ENCODE measurements at regions not wholly inside any gene's neighbourhood (a gene's known extent, or its start where the extent isn't known, plus 50 kb on each side); places are given as distances from the start of the nearest gene placed in this dataset.

DNA sequence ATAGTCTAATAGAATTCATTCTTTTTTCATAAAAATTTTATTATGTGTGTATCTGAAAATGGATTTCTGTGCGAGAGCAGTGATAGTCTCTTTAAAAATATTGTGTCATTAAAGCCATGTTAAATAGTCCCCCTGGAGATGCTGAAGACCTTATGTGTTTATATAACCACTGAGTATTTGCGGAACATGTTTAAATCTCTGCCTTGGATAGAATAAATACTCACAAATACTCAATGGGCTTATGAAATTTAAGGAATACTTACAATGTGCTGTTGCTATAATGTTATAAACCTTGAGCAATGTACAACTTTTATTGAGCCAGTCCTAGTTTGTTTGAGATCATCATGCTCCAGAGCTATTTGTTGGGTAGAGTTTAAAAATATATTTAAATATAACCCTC lies 226.0 kb downstream of the SNAPC1 start:
- no peak for DNase-seq (ENCODE audit: low spot score in 2 of 2)
- Histone ChIP-seq H3K9me3 (no peaks in the 10 kb centered on the region), H3K36me3 (no peaks in the 10 kb centered on the region), H3K4me1 (no peaks in the 10 kb centered on the region), H3K4me3 (no peak overlapping the region), H3K27ac (no peak overlapping the region), H3K27me3 (no peaks in the 10 kb centered on the region)
- no peak for TF ChIP-seq EP300 (IDR thresholded peaks at IDR 0.05)
- WGBS, 2 donors: 59 to 75% methylated on average over 2 of the region's 2 CpGs

DNA sequence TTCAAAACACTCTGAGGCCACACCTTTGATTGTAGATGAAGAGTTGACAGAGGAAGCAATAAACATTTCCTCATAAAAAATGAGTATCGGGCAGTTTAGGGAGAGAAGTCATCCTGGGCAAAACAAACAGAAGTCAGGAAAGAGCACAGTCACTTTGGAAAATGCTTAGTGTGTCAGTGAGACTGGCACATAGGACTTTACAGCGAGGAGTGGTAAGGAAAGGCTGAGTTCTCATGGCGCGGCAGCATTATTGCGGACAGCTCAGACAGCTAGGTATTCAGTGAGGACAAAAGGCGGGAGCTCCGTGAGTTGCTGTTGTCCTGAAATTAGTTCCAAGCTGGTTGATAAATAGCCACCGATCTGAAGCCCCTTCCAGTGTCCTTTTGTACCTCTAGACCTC lies 229.9 kb downstream of the SNAPC1 start:
- 47 to 57% methylated on average over 8 of the region's 8 CpGs for WGBS, 2 donors
- H3K27me3 ChIP-seq: no peaks in the 10 kb centered on the region
- no peak overlapping the region for H3K27ac ChIP-seq
- H3K4me3 ChIP-seq: no peak overlapping the region
- no peaks in the 10 kb centered on the region for H3K36me3 ChIP-seq
- H3K4me1 ChIP-seq: no peaks in the 10 kb centered on the region
- no peaks in the 10 kb centered on the region for H3K9me3 ChIP-seq
- DNase-seq (ENCODE audit: low spot score in 2 of 2): no peak
- no peak for TF ChIP-seq POLR2A (IDR thresholded peaks at IDR 0.05)
- TF ChIP-seq, protein P1, sequence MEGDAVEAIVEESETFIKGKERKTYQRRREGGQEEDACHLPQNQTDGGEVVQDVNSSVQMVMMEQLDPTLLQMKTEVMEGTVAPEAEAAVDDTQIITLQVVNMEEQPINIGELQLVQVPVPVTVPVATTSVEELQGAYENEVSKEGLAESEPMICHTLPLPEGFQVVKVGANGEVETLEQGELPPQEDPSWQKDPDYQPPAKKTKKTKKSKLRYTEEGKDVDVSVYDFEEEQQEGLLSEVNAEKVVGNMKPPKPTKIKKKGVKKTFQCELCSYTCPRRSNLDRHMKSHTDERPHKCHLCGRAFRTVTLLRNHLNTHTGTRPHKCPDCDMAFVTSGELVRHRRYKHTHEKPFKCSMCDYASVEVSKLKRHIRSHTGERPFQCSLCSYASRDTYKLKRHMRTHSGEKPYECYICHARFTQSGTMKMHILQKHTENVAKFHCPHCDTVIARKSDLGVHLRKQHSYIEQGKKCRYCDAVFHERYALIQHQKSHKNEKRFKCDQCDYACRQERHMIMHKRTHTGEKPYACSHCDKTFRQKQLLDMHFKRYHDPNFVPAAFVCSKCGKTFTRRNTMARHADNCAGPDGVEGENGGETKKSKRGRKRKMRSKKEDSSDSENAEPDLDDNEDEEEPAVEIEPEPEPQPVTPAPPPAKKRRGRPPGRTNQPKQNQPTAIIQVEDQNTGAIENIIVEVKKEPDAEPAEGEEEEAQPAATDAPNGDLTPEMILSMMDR (IDR thresholded peaks at IDR 0.05): no peak
- TF ChIP-seq EP300 (IDR thresholded peaks at IDR 0.05): no peak

DNA sequence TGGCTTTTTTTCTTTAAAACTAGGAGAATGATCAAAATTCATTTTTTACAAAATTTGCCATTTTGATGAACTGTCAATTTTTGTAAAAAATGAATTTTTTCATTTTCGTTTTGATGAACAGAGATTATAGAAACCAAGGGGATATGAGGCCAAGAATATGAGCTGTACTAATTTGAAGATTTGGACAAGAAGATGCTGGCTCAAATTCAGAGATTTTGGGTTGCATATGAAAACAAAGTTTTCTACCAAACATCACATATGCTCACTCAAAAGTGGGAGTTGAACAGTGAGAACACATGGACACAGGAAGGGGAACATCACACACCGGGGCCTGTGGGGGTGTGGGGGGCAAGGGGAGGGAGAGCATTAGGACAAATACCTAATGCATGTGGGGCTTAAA lies 230.7 kb downstream of the SNAPC1 start:
- Histone ChIP-seq H3K36me3 (no peaks in the 10 kb centered on the region), H3K4me3 (no peak overlapping the region), H3K27ac (no peak overlapping the region), H3K27me3 (no peaks in the 10 kb centered on the region), H3K9me3 (no peaks in the 10 kb centered on the region), H3K4me1 (no peaks in the 10 kb centered on the region)
- 46 to 52% methylated on average over 2 of the region's 2 CpGs for WGBS, 2 donors
- no peak for TF ChIP-seq EP300 (IDR thresholded peaks at IDR 0.05)
- TF ChIP-seq POLR2A (IDR thresholded peaks at IDR 0.05): no peak
- TF ChIP-seq, protein P1 (IDR thresholded peaks at IDR 0.05): no peak
- DNase-seq (ENCODE audit: low spot score in 2 of 2): no peak

DNA sequence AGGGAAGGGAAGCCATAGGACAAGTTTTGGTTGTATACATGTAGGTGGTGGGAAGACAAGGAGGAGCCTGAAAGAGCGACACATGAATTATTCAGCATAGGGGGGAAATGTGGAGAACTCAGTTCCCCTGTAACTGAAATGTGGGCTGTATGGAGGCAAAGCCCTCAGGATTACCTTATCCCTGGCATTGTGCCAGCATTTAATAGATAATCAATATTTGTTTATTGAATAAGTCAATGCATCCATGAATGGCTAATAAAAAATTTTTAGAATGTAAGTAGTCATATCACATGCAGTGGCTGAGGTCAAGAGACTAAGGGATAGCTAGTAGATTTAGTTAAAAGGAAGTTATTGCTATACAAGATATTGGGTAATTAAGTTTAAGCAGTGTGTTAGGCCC lies 232.4 kb downstream of the SNAPC1 start:
- Histone ChIP-seq H3K9me3 (no peaks in the 10 kb centered on the region), H3K27ac (no peak overlapping the region), H3K27me3 (no peaks in the 10 kb centered on the region), H3K4me1 (no peaks in the 10 kb centered on the region), H3K36me3 (no peaks in the 10 kb centered on the region), H3K4me3 (no peak overlapping the region)
- no peak for TF ChIP-seq EP300 (IDR thresholded peaks at IDR 0.05)
- TF ChIP-seq, protein P1 (IDR thresholded peaks at IDR 0.05): no peak
- no peak for TF ChIP-seq POLR2A (IDR thresholded peaks at IDR 0.05)
- no peak for DNase-seq (ENCODE audit: low spot score in 2 of 2)
- 96 to 100% methylated on average over 1 of the region's 1 CpG for WGBS, 2 donors

DNA sequence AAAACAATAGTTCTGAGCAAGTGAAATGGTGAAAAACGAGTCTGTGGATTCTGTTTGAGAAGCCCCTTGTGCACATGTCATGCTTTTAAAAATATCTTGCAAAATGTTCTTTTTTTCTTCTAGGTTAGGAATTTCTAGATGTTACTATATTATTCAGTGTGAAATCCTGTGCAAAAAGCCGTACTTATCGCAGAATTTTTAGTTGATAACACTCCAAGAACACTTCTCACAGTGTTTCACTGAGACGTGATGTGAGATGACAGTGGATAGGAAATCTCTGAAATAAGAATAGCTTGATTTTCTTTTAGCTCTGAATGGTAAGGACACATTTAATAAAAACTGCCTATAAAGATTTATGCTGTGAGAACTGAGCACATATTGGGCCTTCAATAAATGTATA lies 234.5 kb downstream of the SNAPC1 start:
- H3K27me3 ChIP-seq: no peaks in the 10 kb centered on the region
- TF ChIP-seq EP300 (IDR thresholded peaks at IDR 0.05) (no peak), POLR2A (IDR thresholded peaks at IDR 0.05) (no peak)
- TF ChIP-seq, protein P1 (IDR thresholded peaks at IDR 0.05): no peak
- DNase-seq (ENCODE audit: low spot score in 2 of 2): no peak
- no peaks in the 10 kb centered on the region for H3K9me3 ChIP-seq
- no peak overlapping the region for H3K27ac ChIP-seq
- no peaks in the 10 kb centered on the region for H3K4me1 ChIP-seq
- WGBS, 2 donors: 84 to 85% methylated on average over 4 of the region's 4 CpGs
- H3K36me3 ChIP-seq: no peaks in the 10 kb centered on the region
- no peak overlapping the region for H3K4me3 ChIP-seq

DNA sequence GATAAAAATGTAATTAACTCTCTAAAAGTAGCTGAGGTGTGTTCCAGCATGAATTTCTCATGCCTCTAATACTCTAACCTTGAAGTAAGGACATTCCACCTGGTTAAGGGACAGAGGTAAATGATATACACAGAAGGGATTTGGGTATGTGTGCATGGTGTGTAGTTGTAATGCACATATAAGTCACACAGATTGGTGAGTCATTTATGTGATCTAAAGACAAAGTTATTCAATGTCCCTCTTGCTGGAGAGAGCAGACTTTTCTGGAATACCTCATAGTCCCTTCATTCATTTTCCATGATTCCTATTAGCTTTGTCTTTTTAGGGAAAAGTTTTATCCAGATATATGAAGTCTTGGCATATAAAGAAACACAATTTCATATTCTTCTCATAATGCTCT lies 234.9 kb downstream of the SNAPC1 start:
- Histone ChIP-seq H3K27ac (no peak overlapping the region), H3K27me3 (no peaks in the 10 kb centered on the region), H3K9me3 (no peaks in the 10 kb centered on the region), H3K36me3 (no peaks in the 10 kb centered on the region), H3K4me1 (no peaks in the 10 kb centered on the region), H3K4me3 (no peak overlapping the region)
- TF ChIP-seq, protein P1 (IDR thresholded peaks at IDR 0.05): no peak
- TF ChIP-seq POLR2A (IDR thresholded peaks at IDR 0.05) (no peak), EP300 (IDR thresholded peaks at IDR 0.05) (no peak)
- no peak for DNase-seq (ENCODE audit: low spot score in 2 of 2)
